ENCODE measurements at regions not wholly inside any gene's neighbourhood (a gene's known extent, or its start where the extent isn't known, plus 50 kb on each side); places are given as distances from the start of the nearest gene placed in this dataset.
"Not testable (repeated sequence)": the region's sequence is repeated elsewhere in the genome, so short reads cannot be mapped to it uniquely, and the experiment has no call there.

GRCh38 chr10:131567279-131568162 lies 256.0 kb upstream of the TCERG1L start:
- no peak for DNase-seq

GRCh38 chr10:131568866-131569265 lies 257.3 kb upstream of the TCERG1L start:
- DNase-seq, result no peak

GRCh38 chr10:131569851-131570715 lies 258.6 kb upstream of the TCERG1L start:
- DNase-seq, result no peak

- DNase-seq, result no peak
These were observed 259.3 kb upstream of the TCERG1L start for GRCh38 chr10:131570716-131571307.

GRCh38 chr10:131571346-131571745 lies 259.8 kb upstream of the TCERG1L start:
- DNase-seq, result no peak

- no peak for DNase-seq
These were observed 260.3 kb upstream of the TCERG1L start for GRCh38 chr10:131571865-131572264.

GRCh38 chr10:131573256-131573655 lies 261.7 kb upstream of the TCERG1L start:
- no peak for DNase-seq

GRCh38 chr10:131573707-131574106 lies 262.2 kb upstream of the TCERG1L start:
- no peak for DNase-seq

GRCh38 chr10:131574363-131574706 lies 262.8 kb upstream of the TCERG1L start:
- DNase-seq, result no peak

GRCh38 chr10:131574707-131575430 lies 263.3 kb upstream of the TCERG1L start:
- no peak for DNase-seq

GRCh38 chr10:131575877-131576276 lies 264.4 kb upstream of the TCERG1L start:
- DNase-seq, result no peak

GRCh38 chr10:131576341-131577177 lies 265.0 kb upstream of the TCERG1L start:
- DNase-seq, result no peak

- DNase-seq, result no peak
These were observed 265.6 kb upstream of the TCERG1L start for GRCh38 chr10:131577178-131577555.

GRCh38 chr10:131577786-131578471 lies 266.4 kb upstream of the TCERG1L start:
- no peak for DNase-seq

GRCh38 chr10:131578472-131578970 lies 267.0 kb upstream of the TCERG1L start:
- no peak for DNase-seq

GRCh38 chr10:131579251-131580071 lies 267.9 kb upstream of the TCERG1L start:
- no peak for DNase-seq

GRCh38 chr10:131580076-131580652 lies 268.6 kb upstream of the TCERG1L start:
- DNase-seq, result no peak

- DNase-seq, result no peak
These were observed 269.2 kb upstream of the TCERG1L start for GRCh38 chr10:131580674-131581073.

- DNase-seq, result not testable (repeated sequence)
These were observed 270.0 kb upstream of the TCERG1L start for GRCh38 chr10:131581547-131581946.

GRCh38 chr10:131584287-131584686 lies 272.8 kb upstream of the TCERG1L start:
- no peak for DNase-seq
